RWPE1 (cell line): ENCODE measurements at regions not wholly inside any gene's neighbourhood (a gene's known extent, or its start where the extent isn't known, plus 50 kb on each side); places are given as distances from the start of the nearest gene placed in this dataset.

Experiments used
- CTCF ChIA-PET: fragments of 350-600 bp; sonication (Branson Sonifier 250); formaldehyde crosslinking; extraction: SDS; loops from one replicate; lab custom pipeline; 2021; lab: Yijun Ruan, JAX
- POLR2A ChIA-PET: fragments of 400-600 bp; formaldehyde crosslinking; extraction: SDS; loops from one replicate; lab custom pipeline; 2020; ENCODE audit warnings: antibody characterized with exemption; ENCODE audit not compliant: low non-redundant PET; lab: Yijun Ruan, JAX
- DNase-seq: peaks from one replicate; pipeline ENCODE4 v3.0.0; 2012; ENCODE audit warnings: low spot score
- H3K27ac ChIP-seq: fragments of 450-650 bp; 2 replicates; pipeline ENCODE4 v1.5.1; 2017
- CTCF ChIP-seq: fragments of 450-650 bp; conservative IDR thresholded peaks from 2 replicates; pipeline ENCODE4 v1.5.1; 2017; ENCODE audit warnings: low read depth, mild to moderate bottlenecking

GRCh38 chr18:24918257-24918656 is 433.7 kb downstream of the ZNF521 start:
- no peak overlapping the region for H3K27ac ChIP-seq
- no peak for TF ChIP-seq CTCF
- DNase-seq, result no peak
- ChIA-PET CTCF (no interaction called here), POLR2A (no interaction called here)

GRCh38 chr18:24919181-24919797 is 432.7 kb downstream of the ZNF521 start:
- DNase-seq, result no peak
- TF ChIP-seq CTCF, result no peak
- ChIA-PET CTCF (interaction anchor here (0.6 kb wide), 1 partner anchor 29 kb away, joined by 3 read pairs; no protein-coding TSS in a partner anchor), POLR2A (no interaction called here)
- no peak overlapping the region for H3K27ac ChIP-seq

- no peak overlapping the region for H3K27ac ChIP-seq
- CTCF ChIA-PET, result no interaction called here
- TF ChIP-seq CTCF, result no peak
- POLR2A ChIA-PET, result no interaction called here
- DNase-seq, result no peak
Observed at GRCh38 chr18:24922491-24922890, 429.5 kb downstream of the ZNF521 start.

GRCh38 chr18:24923138-24923537 is 428.8 kb downstream of the ZNF521 start:
- H3K27ac ChIP-seq, result no peak overlapping the region
- ChIA-PET CTCF (no interaction called here), POLR2A (no interaction called here)
- DNase-seq, result no peak
- TF ChIP-seq CTCF, result no peak

GRCh38 chr18:24924066-24924716 is 427.8 kb downstream of the ZNF521 start:
- TF ChIP-seq CTCF, result no peak
- H3K27ac ChIP-seq, result no peak overlapping the region
- ChIA-PET CTCF (interaction anchor here (0.6 kb wide), 1 partner anchor 108 kb away, joined by 3 read pairs; no protein-coding TSS in a partner anchor), POLR2A (no interaction called here)
- DNase-seq, result no peak

- no peak overlapping the region for H3K27ac ChIP-seq
- no peak for TF ChIP-seq CTCF
- POLR2A ChIA-PET, result no interaction called here
- CTCF ChIA-PET, result no interaction called here
- DNase-seq, result no peak
Observed at GRCh38 chr18:24926649-24927048, 425.3 kb downstream of the ZNF521 start.
